ENCODE measurements at regions not wholly inside any gene's neighbourhood (a gene's known extent, or its start where the extent isn't known, plus 50 kb on each side); places are given as distances from the start of the nearest gene placed in this dataset.

- H3K27ac ChIP-seq (ENCODE audit: low read length), result no peak overlapping the region
- H3K36me3 ChIP-seq (ENCODE audit: insufficient read depth, low read depth, low read length), result no peaks in the 10 kb centered on the region
- H3K4me1 ChIP-seq (ENCODE audit: insufficient read depth, low read length), result no peaks in the 10 kb centered on the region
- H3K9ac ChIP-seq (ENCODE audit: low read depth, low read length), result no peak overlapping the region
- H3K4me3 ChIP-seq (ENCODE audit: low read length), result no peak overlapping the region
- H3K27me3 ChIP-seq (ENCODE audit: insufficient read depth, low read length), result no peaks in the 10 kb centered on the region
- H3K9me3 ChIP-seq (ENCODE audit: insufficient read depth, low read depth, low read length), result no peaks in the 10 kb centered on the region
Observed at GRCh38 chr5:17690473-17690872, 56.2 kb downstream of the TAF11L14 start.

- no peak overlapping the region for H3K9ac ChIP-seq (ENCODE audit: low read depth, low read length)
- no peaks in the 10 kb centered on the region for H3K9me3 ChIP-seq (ENCODE audit: insufficient read depth, low read depth, low read length)
- no peak overlapping the region for H3K27ac ChIP-seq (ENCODE audit: low read length)
- no peaks in the 10 kb centered on the region for H3K36me3 ChIP-seq (ENCODE audit: insufficient read depth, low read depth, low read length)
- H3K4me3 ChIP-seq (ENCODE audit: low read length), result no peak overlapping the region
- no peaks in the 10 kb centered on the region for H3K4me1 ChIP-seq (ENCODE audit: insufficient read depth, low read length)
- no peaks in the 10 kb centered on the region for H3K27me3 ChIP-seq (ENCODE audit: insufficient read depth, low read length)
Observed at GRCh38 chr5:17691762-17692161, 57.5 kb downstream of the TAF11L14 start.

- Histone ChIP-seq H3K9ac (ENCODE audit: low read depth, low read length) (no peak overlapping the region), H3K27ac (ENCODE audit: low read length) (no peak overlapping the region)
Observed at GRCh38 chr5:17694371-17694770, 60.1 kb downstream of the TAF11L14 start.

GRCh38 chr5:17694914-17695313, 60.7 kb downstream of the TAF11L14 start:
- H3K27me3 ChIP-seq (ENCODE audit: insufficient read depth, low read length), result no peaks in the 10 kb centered on the region
- H3K27ac ChIP-seq (ENCODE audit: low read length), result no peak overlapping the region
- H3K9me3 ChIP-seq (ENCODE audit: insufficient read depth, low read depth, low read length), result no peaks in the 10 kb centered on the region
- no peak overlapping the region for H3K4me3 ChIP-seq (ENCODE audit: low read length)
- no peak overlapping the region for H3K9ac ChIP-seq (ENCODE audit: low read depth, low read length)
- no peaks in the 10 kb centered on the region for H3K4me1 ChIP-seq (ENCODE audit: insufficient read depth, low read length)
- H3K36me3 ChIP-seq (ENCODE audit: insufficient read depth, low read depth, low read length), result no peaks in the 10 kb centered on the region

More at GRCh38 chr5:17694371-17694770, 60.1 kb downstream of the TAF11L14 start:
- H3K27me3 ChIP-seq (ENCODE audit: insufficient read depth, low read length), result no peaks in the 10 kb centered on the region
- no peaks in the 10 kb centered on the region for H3K36me3 ChIP-seq (ENCODE audit: insufficient read depth, low read depth, low read length)
- H3K9me3 ChIP-seq (ENCODE audit: insufficient read depth, low read depth, low read length), result no peaks in the 10 kb centered on the region
- no peaks in the 10 kb centered on the region for H3K4me1 ChIP-seq (ENCODE audit: insufficient read depth, low read length)
- no peak overlapping the region for H3K4me3 ChIP-seq (ENCODE audit: low read length)

GRCh38 chr5:17696627-17697026, 62.4 kb downstream of the TAF11L14 start:
- Histone ChIP-seq H3K4me1 (ENCODE audit: insufficient read depth, low read length) (no peaks in the 10 kb centered on the region), H3K27ac (ENCODE audit: low read length) (no peak overlapping the region), H3K9ac (ENCODE audit: low read depth, low read length) (no peak overlapping the region), H3K4me3 (ENCODE audit: low read length) (no peak overlapping the region), H3K36me3 (ENCODE audit: insufficient read depth, low read depth, low read length) (no peaks in the 10 kb centered on the region), H3K27me3 (ENCODE audit: insufficient read depth, low read length) (no peaks in the 10 kb centered on the region), H3K9me3 (ENCODE audit: insufficient read depth, low read depth, low read length) (no peaks in the 10 kb centered on the region)

GRCh38 chr5:17697671-17698070, 63.4 kb downstream of the TAF11L14 start:
- no peak overlapping the region for H3K9ac ChIP-seq (ENCODE audit: low read depth, low read length)
- no peaks in the 10 kb centered on the region for H3K4me1 ChIP-seq (ENCODE audit: insufficient read depth, low read length)
- H3K27me3 ChIP-seq (ENCODE audit: insufficient read depth, low read length), result no peaks in the 10 kb centered on the region
- H3K9me3 ChIP-seq (ENCODE audit: insufficient read depth, low read depth, low read length), result no peaks in the 10 kb centered on the region
- H3K36me3 ChIP-seq (ENCODE audit: insufficient read depth, low read depth, low read length), result no peaks in the 10 kb centered on the region
- no peak overlapping the region for H3K27ac ChIP-seq (ENCODE audit: low read length)
- H3K4me3 ChIP-seq (ENCODE audit: low read length), result no peak overlapping the region

- Histone ChIP-seq H3K4me1 (ENCODE audit: insufficient read depth, low read length) (no peaks in the 10 kb centered on the region), H3K9me3 (ENCODE audit: insufficient read depth, low read depth, low read length) (no peaks in the 10 kb centered on the region), H3K36me3 (ENCODE audit: insufficient read depth, low read depth, low read length) (no peaks in the 10 kb centered on the region), H3K27me3 (ENCODE audit: insufficient read depth, low read length) (no peaks in the 10 kb centered on the region), H3K27ac (ENCODE audit: low read length) (no peak overlapping the region), H3K4me3 (ENCODE audit: low read length) (no peak overlapping the region), H3K9ac (ENCODE audit: low read depth, low read length) (no peak overlapping the region)
Observed at GRCh38 chr5:17709011-17709710, 74.9 kb downstream of the TAF11L14 start.

GRCh38 chr5:17713301-17713700, 79.0 kb downstream of the TAF11L14 start:
- Histone ChIP-seq H3K27me3 (ENCODE audit: insufficient read depth, low read length) (no peaks in the 10 kb centered on the region), H3K27ac (ENCODE audit: low read length) (no peak overlapping the region), H3K4me1 (ENCODE audit: insufficient read depth, low read length) (no peaks in the 10 kb centered on the region), H3K9me3 (ENCODE audit: insufficient read depth, low read depth, low read length) (no peaks in the 10 kb centered on the region), H3K36me3 (ENCODE audit: insufficient read depth, low read depth, low read length) (no peaks in the 10 kb centered on the region), H3K9ac (ENCODE audit: low read depth, low read length) (no peak overlapping the region), H3K4me3 (ENCODE audit: low read length) (no peak overlapping the region)

- no peak overlapping the region for H3K27ac ChIP-seq (ENCODE audit: low read length)
- H3K27me3 ChIP-seq (ENCODE audit: insufficient read depth, low read length), result no peaks in the 10 kb centered on the region
- H3K36me3 ChIP-seq (ENCODE audit: insufficient read depth, low read depth, low read length), result no peaks in the 10 kb centered on the region
- no peak overlapping the region for H3K4me3 ChIP-seq (ENCODE audit: low read length)
- H3K9ac ChIP-seq (ENCODE audit: low read depth, low read length), result no peak overlapping the region
- H3K4me1 ChIP-seq (ENCODE audit: insufficient read depth, low read length), result no peaks in the 10 kb centered on the region
- H3K9me3 ChIP-seq (ENCODE audit: insufficient read depth, low read depth, low read length), result no peaks in the 10 kb centered on the region
Observed at GRCh38 chr5:17714186-17714585, 79.9 kb downstream of the TAF11L14 start.

GRCh38 chr5:17719592-17719991, 85.3 kb downstream of the TAF11L14 start:
- Histone ChIP-seq H3K36me3 (ENCODE audit: insufficient read depth, low read depth, low read length) (no peaks in the 10 kb centered on the region), H3K9ac (ENCODE audit: low read depth, low read length) (no peak overlapping the region), H3K9me3 (ENCODE audit: insufficient read depth, low read depth, low read length) (no peaks in the 10 kb centered on the region), H3K4me3 (ENCODE audit: low read length) (no peak overlapping the region), H3K4me1 (ENCODE audit: insufficient read depth, low read length) (peaks cover 3% of the 10 kb centered on the region; the same call in 1 of the 2 replicates), H3K27me3 (ENCODE audit: insufficient read depth, low read length) (no peaks in the 10 kb centered on the region), H3K27ac (ENCODE audit: low read length) (no peak overlapping the region)

GRCh38 chr5:17720071-17720470, 85.8 kb downstream of the TAF11L14 start:
- Histone ChIP-seq H3K4me3 (ENCODE audit: low read length) (no peak overlapping the region), H3K27me3 (ENCODE audit: insufficient read depth, low read length) (no peaks in the 10 kb centered on the region), H3K9ac (ENCODE audit: low read depth, low read length) (no peak overlapping the region), H3K27ac (ENCODE audit: low read length) (no peak overlapping the region), H3K4me1 (ENCODE audit: insufficient read depth, low read length) (peaks cover 3% of the 10 kb centered on the region; the same call in 1 of the 2 replicates), H3K9me3 (ENCODE audit: insufficient read depth, low read depth, low read length) (no peaks in the 10 kb centered on the region), H3K36me3 (ENCODE audit: insufficient read depth, low read depth, low read length) (no peaks in the 10 kb centered on the region)

- Histone ChIP-seq H3K4me3 (ENCODE audit: low read length) (no peak overlapping the region), H3K27me3 (ENCODE audit: insufficient read depth, low read length) (no peaks in the 10 kb centered on the region), H3K9me3 (ENCODE audit: insufficient read depth, low read depth, low read length) (no peaks in the 10 kb centered on the region), H3K9ac (ENCODE audit: low read depth, low read length) (no peak overlapping the region), H3K36me3 (ENCODE audit: insufficient read depth, low read depth, low read length) (no peaks in the 10 kb centered on the region), H3K27ac (ENCODE audit: low read length) (no peak overlapping the region), H3K4me1 (ENCODE audit: insufficient read depth, low read length) (peaks cover 3% of the 10 kb centered on the region; the same call in 1 of the 2 replicates)
Observed at GRCh38 chr5:17723876-17724275, 89.6 kb downstream of the TAF11L14 start.

All from iPS-20b (cell line).